Fibroblast of peridontal ligament (primary cell): ENCODE measurements at regions not wholly inside any gene's neighbourhood (a gene's known extent, or its start where the extent isn't known, plus 50 kb on each side); places are given as distances from the start of the nearest gene placed in this dataset.
"Not testable (repeated sequence)": the region's sequence is repeated elsewhere in the genome, so short reads cannot be mapped to it uniquely, and the experiment has no call there.

ENCODE experiments used
- DNase-seq: peaks from one replicate; pipeline ENCODE4 v3.0.0-alpha.2; 2010; ENCODE audit errors: extremely low read depth

DNA sequence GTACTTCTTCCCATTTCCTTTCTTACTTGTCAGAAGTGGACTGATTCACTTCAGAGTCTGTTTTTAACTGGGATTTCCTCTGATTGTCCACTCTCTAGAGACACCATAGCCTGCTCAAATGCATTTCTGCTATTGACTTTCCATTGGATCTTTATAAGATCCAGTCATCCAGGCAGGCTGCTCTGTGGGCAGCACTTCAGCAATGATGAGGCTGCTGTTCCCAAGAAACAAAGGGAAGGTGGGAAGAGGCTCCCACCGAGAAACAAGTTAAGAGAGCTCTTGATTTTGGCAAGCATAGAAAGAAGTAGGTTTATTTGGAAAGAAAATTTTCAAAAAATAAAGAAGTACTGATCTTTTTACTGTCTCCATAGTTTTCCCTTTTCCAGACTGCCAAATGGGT, 125.8 kb upstream of the STARD13 start:
- DNase-seq = no peak

DNA sequence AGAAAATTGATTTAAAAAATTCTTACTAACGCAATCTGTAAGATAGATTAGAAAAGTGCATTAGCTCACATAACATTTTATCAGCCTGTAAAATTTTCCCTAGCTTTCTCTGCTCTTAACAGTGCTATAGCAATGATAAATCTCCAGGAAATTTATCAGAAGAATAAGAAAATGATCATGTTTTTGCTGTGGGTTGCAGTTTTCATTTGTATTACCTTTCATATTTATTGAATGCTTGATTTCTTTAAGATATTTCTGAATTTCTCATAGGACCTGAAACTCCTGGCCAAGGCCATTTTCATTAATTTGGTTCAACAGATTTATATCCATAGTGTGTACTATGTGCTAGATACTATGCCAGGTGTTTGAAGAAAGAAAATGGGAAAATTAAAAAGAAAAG, 130.3 kb upstream of the STARD13 start:
- DNase-seq = no peak

DNA sequence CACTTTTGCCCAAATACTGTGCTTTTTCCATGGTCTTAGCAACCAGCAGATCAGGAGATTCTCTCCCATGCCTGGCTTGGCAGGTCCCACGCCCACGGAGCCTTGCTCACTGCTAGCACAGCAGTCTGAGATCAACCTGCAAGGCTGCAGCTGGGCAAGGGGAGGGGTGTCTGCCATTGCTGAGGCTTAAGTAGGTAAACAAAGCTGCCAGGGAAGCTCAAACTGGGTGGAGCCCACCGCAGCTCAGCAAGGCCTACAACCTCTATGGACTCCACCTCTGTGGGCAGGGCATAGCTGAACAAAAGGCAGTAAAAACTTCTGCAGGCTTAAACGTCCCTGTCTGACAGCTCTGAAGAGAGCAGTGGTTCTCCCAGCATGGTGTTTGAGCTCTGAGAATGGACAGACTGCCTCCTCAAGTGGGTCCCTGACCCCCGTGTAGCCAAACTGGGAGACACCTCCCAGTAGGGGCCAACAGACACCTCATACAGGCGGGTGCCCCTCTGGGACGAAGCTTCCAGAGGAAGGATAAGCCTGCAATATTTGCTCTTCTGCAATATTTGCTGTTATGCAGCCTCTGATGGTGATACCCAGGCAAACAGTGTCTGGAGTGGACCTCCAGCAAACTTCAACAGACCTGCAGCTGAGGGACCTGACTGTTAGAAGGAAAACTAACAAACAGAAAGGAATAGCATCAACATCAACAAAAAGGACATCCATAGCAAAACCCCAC, 132.8 kb upstream of the STARD13 start:
- not testable (repeated sequence) for DNase-seq

DNA sequence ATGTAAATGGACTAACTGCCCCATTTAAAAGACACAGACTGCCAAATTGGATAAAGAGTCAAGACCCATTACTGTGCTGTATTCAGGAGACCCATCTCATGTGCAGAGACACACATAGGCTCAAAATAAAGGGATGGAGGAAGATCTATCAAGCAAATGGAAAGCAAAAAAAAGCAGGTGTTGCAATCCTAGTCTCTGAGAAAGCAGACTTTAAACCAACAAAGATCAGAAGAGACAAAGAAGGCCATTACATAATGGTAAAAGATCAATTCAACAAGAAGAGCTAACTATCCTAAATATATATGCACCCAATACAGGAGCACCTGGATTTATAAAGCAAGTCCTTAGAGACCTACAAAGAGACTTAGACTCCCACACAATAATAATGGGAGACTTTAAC, 134.6 kb upstream of the STARD13 start:
- DNase-seq = not testable (repeated sequence)

DNA sequence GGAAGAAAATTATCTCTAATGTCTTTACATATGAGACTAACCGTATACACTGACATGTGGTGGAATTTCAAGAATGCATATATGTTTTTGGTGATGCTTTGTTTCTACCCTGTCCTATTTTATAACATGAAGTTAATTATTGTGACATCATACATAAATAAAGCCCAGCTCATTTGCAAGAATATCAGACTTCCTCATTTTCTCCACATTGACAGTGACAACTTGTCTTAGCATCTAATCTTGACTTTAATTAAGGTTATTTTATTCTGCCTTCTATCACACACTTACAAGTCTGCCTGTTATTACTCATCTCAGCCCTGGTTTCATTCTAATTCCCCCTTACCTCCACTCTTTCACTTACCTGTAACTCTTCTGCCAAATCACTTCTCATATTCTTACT, 140.6 kb upstream of the STARD13 start:
- no peak for DNase-seq

DNA sequence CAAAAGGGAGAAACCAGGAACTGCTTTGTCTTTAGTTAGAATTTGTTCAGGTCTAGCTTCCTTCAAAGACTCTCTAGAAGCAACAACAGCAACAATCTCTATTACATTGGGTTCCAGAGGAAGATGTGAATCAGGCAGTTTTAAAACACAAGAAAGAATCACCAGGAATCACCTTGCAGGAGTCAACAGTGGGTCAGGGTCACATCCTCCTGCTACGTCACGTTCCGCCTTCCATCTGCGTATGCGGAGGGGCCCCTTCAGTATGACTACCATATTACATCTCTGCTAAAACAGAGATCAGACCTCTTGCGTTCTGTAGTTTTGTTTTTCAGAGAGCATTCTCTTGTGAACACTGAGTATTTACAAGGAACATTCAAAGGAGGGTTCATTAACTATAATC, 147.8 kb upstream of the STARD13 start:
- no peak for DNase-seq

DNA sequence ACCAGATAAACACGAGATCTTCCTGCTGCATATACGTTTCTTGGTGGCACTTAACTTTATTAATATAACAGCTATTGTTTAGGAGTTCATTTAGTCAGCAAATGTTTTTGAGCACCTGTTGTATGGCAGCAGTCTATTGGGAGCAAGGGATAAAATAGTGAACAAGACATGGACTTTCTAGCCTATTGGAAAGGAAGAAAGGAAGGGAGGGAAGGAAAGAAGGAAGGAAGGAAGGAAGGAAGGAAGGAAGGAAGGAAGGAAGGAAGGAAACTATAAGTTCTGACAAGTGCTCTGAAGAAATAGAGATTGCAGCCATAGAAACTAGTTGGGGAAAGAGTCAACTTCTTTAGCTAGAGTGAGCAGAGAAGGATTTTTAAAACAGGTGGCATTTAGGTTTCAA, 149.1 kb upstream of the STARD13 start:
- no peak for DNase-seq

DNA sequence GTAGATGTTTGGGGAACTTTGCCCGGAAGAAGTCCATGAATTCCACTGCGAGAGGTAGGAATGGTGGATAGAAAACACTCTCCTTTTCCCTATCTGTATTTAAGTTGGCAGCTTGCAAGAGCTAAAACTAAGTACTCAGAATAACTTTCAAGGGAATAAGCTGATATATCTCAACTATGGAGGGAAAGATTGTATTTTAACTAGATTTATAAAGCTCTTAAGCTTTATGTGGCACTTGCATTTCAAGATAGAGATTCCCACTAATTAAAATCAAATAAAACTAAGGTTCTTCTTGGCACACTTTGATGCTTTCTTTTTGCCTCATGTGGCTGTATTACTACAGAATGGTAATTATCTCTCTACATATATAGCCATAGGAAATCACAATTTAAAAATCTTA, 149.7 kb upstream of the STARD13 start:
- DNase-seq = no peak

DNA sequence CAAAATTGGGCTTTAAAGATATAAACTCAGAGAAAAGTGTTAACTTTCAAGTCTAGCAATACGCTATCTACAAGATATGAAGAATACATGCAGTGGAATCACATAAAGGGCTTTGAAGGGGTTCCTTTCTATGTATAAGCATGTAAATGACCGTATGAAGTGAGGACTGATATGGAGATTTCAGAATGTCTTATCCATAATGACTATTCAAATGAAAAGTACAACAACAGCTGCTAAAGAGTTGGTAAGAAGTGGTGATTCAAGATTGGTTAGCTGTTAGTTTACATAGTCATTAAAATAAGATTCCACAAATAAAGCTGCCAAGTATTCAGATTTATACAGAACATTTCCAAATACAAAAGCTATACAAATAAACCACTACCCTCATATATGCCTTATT, 153.4 kb upstream of the STARD13 start:
- peak; percentile 31 for DNase-seq

DNA sequence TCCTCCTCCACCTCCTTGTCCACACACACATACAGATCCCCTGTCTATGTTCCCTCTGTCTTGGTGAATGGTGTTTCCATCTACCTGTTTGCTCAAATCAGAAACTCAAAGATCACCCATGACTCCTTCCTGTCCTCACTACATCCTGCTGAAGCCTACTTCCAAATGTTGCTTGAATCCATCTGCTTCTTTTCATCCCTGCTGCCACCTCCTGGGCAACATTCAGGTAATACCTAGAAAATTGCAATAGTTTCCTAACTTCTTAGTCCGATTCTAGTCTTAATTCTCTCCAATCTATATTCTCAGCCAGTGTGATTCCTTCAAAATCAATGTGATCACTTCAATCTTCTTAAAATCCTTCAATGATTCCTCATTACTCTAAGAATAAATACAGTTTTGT, 155.5 kb upstream of the STARD13 start:
- DNase-seq = peak; percentile 36

DNA sequence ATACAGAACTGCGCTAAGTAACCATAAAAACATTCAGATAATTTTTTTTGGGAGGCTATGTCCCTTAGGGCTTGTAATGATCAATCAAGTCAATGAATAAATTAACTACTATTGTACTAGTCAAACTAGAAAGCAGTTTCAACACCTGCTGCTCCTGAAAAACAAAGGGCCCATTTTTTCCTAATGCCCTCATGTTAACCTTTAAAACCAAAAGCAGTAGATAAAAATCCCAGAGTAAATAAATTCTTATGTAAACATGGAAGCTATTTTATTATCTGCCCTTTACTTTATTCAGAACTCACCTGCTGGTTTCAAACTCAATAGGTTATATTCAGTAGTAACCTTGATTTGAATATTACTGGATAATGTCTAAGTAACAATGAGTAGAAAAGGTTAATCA, 159.5 kb upstream of the STARD13 start:
- no peak for DNase-seq

DNA sequence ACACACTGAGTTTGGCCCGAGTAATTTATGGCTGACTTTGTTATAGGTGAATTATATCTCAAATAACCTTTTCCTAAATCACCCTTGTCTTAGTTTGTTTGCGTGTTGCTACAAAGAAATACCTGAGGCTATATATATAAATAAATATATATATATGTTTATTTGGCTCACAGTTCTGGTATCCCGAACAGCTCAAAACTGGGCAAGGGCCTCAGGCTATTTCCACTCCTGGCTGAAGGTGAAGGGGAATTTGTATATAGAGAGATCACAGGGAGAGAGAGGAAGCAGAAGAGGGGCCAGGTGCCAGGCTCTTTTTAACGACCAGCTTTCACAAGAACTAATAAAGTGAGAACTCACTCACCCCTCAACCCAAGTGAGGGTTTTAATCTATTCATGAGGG, 159.9 kb upstream of the STARD13 start:
- DNase-seq = no peak

DNA sequence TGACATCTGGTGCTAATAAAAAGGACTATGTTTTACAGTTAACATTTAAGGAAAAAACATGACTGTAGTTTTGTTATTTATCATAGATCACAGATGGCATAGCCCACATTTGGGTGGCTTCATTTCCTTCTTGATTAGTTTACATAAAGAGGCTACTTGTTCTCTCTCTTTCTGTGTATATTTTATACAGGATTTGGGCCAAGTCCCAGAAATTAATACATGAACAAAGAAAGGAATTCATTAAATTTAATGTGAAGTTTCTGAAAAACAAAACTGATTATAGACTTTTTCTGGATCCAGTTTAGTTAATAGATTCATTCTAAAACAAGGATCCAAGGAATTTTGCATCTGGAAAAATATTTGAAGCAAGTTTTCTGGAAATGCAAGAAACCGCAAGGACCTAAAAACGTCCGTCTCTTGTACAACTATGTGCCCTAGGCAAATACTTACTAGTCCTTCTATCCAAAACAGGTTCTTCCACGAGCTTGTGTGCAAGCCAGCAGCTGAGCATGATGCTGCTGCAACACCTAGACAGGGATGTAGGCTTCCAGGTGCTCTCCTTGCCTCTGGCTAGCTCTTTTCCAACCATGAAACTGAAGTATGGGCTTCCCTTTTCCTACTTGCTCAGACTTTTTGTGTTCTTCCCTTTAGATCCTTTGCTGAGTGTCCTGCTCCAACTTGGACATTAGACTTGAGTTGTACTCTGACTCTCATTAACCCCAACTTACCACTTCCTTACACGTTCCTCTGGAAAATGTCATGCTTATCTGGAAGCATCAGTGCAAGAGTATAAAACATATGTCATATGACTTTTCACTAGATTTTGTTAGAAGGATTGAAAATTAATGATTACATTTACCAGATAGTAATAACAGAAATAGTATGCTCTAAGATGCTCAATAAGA, 161.5 kb upstream of the STARD13 start:
- peak; percentile 92 for DNase-seq

DNA sequence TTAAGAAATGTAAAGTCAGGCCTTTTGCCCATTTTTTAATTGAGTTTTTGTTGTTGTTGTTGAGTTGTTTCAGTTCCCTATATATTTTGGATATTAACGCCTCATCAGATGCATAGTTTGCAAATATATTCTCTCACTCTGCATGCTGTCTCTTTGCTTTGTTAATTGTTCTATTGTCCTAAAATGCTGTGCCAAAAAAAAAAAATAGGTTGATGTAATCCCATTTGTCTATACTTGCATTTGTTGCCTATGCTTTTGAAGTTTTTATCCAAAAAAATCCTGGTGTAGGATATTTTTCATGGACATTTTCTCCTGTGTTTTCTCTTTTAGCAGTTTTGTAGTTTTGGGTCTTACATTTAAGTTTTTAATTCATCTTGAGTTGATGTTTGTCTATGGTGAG, 163.3 kb upstream of the STARD13 start:
- DNase-seq = no peak

DNA sequence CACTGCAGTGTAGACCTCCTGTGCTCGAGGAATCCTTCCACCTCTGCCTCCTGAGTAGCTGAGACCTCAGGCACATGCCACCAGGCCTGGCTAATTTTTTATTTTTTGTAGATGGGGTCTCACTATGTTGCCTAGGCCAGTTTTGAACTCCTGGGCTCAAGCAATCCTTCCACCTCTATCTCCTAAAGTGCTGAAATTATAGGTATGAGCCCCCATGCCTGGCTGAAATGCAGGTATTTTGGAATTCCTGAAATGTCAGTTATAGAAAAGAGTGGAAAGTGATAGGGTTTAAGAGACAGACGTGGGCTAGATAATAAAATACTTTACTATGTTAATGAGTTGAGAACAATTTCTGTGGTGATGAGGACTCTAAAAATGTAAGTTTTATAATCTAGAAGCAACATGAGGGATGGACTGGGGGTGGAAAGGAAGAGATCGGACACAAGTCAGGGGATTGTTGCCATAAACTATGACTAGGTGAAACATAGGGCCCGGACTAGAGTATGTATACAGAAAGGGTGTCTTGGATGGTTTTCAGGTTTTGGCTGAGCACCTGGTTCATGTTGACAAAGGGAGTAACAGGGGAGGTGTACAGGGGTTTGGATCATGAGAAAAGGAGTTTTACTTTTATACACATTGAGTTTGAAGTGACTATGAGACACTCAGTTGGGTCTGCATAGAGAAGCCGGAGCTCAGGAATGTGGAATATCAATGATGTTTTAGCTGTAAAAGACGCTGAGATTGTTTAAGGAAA, 165.6 kb upstream of the STARD13 start:
- DNase-seq = no peak

DNA sequence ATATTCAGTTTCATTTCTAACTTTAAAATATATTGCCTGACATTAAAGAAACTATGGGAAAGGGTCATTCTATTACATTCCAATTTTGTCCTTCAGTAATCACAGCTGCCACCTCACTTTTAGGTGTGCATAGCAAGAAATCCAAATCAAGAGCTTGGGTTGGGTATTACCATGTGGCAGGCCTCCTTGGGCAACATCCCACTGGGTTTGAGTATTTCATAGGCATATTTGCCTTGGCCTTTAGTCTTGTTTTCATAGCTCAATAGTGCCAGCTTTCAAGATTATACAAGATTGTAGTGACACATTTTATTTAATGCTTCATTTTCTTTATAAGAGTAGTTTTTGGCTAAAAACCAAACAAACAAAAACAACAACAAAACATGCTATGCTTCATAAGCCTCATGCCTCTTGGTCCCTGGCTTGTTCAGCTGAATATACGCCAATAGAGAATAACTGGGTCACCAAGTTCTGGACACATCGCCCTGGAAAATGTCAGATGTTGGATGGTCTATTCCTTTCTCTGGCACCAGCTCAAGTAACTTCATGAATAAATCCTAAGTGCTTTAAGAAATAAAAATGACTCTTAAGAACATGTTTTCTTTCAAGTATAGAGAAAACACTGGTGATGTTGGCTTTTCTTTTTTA, 167.4 kb upstream of the STARD13 start:
- no peak for DNase-seq

DNA sequence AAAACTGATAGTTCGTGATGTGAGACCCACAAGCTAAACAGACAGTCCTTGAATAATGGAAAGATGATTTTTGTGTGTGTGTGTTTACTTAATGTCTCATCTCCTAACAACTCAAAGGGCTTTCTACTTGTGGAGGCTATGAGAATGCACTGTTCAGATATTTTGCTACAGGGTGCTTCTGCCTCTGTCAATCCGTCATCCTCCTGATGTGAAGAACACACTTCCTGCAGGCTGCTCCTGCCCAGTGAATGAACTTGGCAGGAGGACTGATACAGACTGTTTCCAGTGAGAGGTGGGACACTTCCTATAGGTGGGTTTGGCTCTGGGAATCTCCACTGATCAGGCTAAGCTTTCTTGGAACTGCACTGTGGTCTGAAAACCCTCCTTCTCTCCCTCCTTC, 168.4 kb upstream of the STARD13 start:
- DNase-seq = no peak

DNA sequence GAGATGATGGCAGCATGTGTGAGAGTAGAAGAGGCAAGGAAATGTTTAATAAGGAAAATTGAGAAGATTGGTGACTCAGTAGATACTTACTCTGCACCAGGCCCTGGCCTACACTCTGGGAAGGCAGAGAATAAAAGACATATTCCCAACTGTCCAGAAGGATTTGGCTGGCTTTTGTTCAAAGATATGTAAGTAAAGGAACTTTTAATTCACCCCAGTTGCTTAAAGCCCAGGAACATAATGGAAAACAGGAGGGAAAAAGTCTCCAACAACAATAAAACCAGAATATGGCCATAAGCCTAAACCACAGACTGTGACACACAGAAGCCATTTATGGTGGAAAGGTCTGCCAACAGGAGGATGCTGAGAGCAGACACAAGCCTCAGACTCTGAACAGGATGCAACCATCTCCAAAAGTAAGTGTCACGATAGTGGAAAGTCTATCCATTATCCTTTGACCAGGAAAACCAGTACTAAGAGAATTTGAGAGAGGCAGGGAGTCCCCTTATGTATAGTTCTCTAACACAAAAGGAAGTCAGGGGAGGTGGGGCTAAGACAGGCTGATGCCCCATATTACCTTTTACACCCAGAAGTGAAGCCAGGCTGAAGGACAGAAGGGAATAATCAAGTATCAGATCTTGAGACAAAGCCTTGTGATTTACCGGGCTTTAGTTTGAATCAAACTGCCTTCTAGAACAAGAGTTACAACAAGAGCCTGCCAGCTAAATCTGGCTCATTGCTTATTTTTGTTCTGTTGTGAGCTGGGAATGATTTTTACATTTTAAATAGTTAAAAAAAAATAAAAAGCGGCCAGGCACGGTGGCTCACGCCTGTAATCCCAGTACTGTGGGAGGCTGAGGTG, 169.5 kb upstream of the STARD13 start:
- peak; percentile 96 for DNase-seq

DNA sequence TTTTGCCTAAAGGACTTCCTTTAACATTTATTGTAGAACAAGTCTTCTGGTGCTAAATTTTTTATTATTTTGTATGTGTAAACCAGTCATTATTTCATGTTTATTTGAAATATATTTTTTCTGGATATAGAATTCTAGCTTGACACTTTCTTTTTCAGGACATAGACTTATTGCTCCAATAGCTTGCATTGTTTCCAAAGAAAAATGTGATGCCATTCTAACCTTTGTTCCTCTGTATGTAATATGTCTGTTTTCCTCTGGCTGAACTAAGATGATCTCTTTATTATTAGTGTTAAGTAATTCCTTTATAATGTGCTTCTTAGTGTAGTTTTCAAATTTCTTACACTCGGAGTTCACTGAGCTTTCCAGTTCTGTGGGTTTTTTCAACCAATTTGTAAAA, 174.1 kb upstream of the STARD13 start:
- no peak for DNase-seq

DNA sequence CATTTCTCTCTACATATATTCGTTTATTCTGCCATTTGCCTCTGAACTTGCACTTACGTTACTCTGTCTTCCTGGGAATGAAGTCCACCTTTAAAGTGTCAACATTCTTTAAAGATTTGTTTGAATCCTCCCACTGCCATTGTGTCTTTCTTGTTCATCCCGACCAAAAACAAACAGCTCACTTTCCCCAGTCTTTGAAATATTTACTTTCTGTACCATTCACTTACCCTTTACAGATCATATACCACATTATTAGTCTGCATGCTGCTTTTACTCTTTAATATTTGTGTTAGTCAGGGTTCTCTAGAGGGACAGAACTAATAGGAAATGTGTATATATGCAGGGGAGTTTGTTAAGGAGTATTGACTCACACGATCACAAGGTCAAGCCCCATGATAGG, 176.6 kb upstream of the STARD13 start:
- no peak for DNase-seq

DNA sequence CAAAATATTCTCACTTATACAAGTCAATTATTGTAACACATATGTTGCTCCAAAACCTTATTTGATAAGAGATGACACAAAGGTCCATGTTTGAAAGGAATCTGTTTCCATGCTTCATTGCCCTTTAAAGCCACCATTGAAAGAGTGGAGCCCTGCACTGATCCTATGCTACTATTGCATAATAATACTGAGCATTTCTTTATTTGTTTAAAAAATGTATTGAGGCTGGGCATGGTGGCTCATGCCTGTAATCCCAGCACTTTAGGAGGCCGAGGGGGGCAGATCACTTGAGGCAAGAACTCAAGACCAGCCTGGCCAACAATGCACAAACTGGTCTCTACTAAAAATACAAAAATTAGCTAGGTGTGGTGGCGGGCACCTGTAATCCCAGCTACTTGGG, 178.8 kb upstream of the STARD13 start:
- no peak for DNase-seq
